ENCODE measurements at regions not wholly inside any gene's neighbourhood (a gene's known extent, or its start where the extent isn't known, plus 50 kb on each side); places are given as distances from the start of the nearest gene placed in this dataset.

DNA sequence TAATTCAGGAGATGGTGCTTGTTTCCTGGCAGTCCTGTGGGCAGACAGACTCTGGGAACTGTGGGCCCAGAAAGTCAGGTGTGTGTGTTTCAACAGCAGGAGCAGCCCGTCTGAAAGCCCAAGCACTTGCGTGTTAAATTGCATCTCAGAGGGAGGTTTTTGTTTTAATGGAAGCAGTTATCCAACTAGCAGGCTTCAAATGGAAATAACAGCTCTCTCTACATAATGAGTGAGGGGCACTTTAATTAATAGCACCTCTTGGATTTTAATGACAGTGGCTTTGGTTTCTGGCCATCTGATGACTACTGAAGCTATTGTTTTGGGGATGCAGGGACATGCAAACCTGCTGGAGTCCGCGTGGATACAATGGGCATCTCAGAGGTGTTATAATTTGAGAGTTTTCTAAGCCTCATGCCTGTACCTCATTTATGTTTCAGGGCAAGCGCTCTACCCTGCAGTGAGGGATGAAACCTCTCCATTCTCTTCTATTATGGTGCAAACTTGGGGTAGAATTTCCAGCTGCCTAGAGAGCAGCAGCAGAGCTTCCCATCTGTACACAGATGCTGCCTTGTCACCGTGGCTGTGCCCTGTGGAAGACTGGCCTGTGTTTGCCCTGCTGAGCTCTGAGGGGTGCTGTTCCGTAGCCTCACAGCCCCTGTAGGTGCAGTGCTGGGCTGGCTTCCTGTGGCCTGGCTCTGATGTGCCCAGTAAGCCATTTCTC lies 206.6 kb upstream of the GPR26 start:
- H3K79me2 ChIP-seq (ENCODE audit: insufficient read depth, low read length), result no peaks in the 10 kb centered on the region
- no peak overlapping the region for H2BK120ac ChIP-seq (ENCODE audit: low read depth, low read length, poor library complexity, severe bottlenecking)
- no peak overlapping the region for H3K27ac ChIP-seq (ENCODE audit: insufficient read length, low read depth, low read length)
- no peak overlapping the region for H4K91ac ChIP-seq (ENCODE audit: insufficient read length, low read depth, low read length)
- no peak overlapping the region for H3K56ac ChIP-seq (ENCODE audit: insufficient read length, low read depth, low read length)
- no peak overlapping the region for H3K4me2 ChIP-seq (ENCODE audit: insufficient read depth, insufficient read length, low read length)
- H4K5ac ChIP-seq (ENCODE audit: insufficient read length, low read depth, low read length), result no peak overlapping the region
- H3K9me3 Mint-ChIP-seq, result no peaks in the 10 kb centered on the region
- H2AK5ac ChIP-seq (ENCODE audit: insufficient read length, low read length), result no peak overlapping the region
- peak overlapping the region; percentile 97 to 99 (median 98) for H3K27ac Mint-ChIP-seq
- peaks cover 8% of the 10 kb centered on the region; the same call in 1 of the 2 replicates for H3K4me1 ChIP-seq (ENCODE audit: insufficient read depth, low read length)
- no peak overlapping the region for H2BK5ac ChIP-seq (ENCODE audit: insufficient read length, low read length)
- H3K79me1 ChIP-seq (ENCODE audit: insufficient read depth, low read depth, low read length, poor library complexity, severe bottlenecking), result no peaks in the 10 kb centered on the region
- no peaks in the 10 kb centered on the region for H4K20me1 ChIP-seq (ENCODE audit: control insufficient read depth, insufficient read depth, insufficient read length)
- H3K4me1 Mint-ChIP-seq, result peaks cover 50 to 54% of the 10 kb centered on the region in 2 experiments
- no peak overlapping the region for H3K9ac ChIP-seq (ENCODE audit: extremely low read depth, insufficient read length, low read length)
- H3K36me3 Mint-ChIP-seq (ENCODE audit: insufficient read depth in 1 of 3, low read depth in 3 of 3), result no peaks in the 10 kb centered on the region; a peak in 2 of 7 replicates
- H4K8ac ChIP-seq (replicated peaks; ENCODE audit: insufficient read length, low read depth, low read length), result no peak overlapping the region
- H3K9me3 ChIP-seq (ENCODE audit: control insufficient read depth, low read depth, low read length), result no peaks in the 10 kb centered on the region
- no peak overlapping the region for H2BK15ac ChIP-seq (ENCODE audit: low read depth, low read length)
- no peak overlapping the region for H3K14ac ChIP-seq (ENCODE audit: insufficient read depth, low read length)
- no peaks in the 10 kb centered on the region for H3K27me3 ChIP-seq (ENCODE audit: insufficient read depth, low read length)
- no peaks in the 10 kb centered on the region; the same call in none of the 2 replicates for H3K27me3 Mint-ChIP-seq (ENCODE audit: low read depth)
- peak; percentile 59 for DNase-seq
- no peak overlapping the region for H3T11ph ChIP-seq (ENCODE audit: low read length)
- peak overlapping the region in 1 of 2 experiments; percentile 61; a peak in 2 of 5 replicates for H3K4me3 Mint-ChIP-seq
- H2BK12ac ChIP-seq (ENCODE audit: insufficient read length, low read depth, low read length), result no peak overlapping the region
- no peak overlapping the region for H3K18ac ChIP-seq (ENCODE audit: insufficient read length, low read depth, low read length)
- no peaks in the 10 kb centered on the region for H3K23me2 ChIP-seq (ENCODE audit: insufficient read length, low read depth, low read length, poor library complexity, severe bottlenecking)
- TF ChIP-seq, protein P1, sequence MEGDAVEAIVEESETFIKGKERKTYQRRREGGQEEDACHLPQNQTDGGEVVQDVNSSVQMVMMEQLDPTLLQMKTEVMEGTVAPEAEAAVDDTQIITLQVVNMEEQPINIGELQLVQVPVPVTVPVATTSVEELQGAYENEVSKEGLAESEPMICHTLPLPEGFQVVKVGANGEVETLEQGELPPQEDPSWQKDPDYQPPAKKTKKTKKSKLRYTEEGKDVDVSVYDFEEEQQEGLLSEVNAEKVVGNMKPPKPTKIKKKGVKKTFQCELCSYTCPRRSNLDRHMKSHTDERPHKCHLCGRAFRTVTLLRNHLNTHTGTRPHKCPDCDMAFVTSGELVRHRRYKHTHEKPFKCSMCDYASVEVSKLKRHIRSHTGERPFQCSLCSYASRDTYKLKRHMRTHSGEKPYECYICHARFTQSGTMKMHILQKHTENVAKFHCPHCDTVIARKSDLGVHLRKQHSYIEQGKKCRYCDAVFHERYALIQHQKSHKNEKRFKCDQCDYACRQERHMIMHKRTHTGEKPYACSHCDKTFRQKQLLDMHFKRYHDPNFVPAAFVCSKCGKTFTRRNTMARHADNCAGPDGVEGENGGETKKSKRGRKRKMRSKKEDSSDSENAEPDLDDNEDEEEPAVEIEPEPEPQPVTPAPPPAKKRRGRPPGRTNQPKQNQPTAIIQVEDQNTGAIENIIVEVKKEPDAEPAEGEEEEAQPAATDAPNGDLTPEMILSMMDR (conservative IDR thresholded peaks at IDR 0.05), result no peak
- no peak overlapping the region for H2BK20ac ChIP-seq (ENCODE audit: low read depth, low read length, poor library complexity, severe bottlenecking)
- H2AFZ ChIP-seq (ENCODE audit: low read length), result no peak overlapping the region
- no CpG with 5 or more reads among the region's 7 CpGs for WGBS (ENCODE audit: extremely low coverage, insufficient read length, low lambda C conversion rate)
- no peak overlapping the region for H3K4ac ChIP-seq (ENCODE audit: low read depth, low read length)
- no peak overlapping the region for H3K23ac ChIP-seq (ENCODE audit: insufficient read length, low read depth, low read length)

Measured in H9 (cell line).